ENCODE measurements at regions not wholly inside any gene's neighbourhood (a gene's known extent, or its start where the extent isn't known, plus 50 kb on each side); places are given as distances from the start of the nearest gene placed in this dataset.

DNA sequence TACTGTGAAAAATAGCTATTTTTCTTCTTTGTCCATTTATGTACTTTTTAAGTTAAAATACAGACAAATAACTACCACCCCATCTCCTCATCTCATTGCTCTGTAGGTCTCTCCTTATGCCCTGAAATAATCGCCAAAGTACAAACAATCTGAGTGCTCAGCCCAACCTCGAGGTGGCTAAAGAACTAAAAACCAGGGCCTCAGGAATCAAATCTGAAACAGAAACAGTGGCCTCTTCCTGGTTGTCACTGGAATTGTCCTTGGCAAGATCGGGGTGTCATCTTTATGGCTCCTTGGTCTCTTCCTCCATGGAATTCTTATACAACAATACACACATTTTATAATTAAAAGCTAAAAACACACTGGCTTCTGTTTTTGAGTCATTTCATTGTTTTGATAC lies 182.4 kb downstream of the ASCL1 start:
- no peak for TF ChIP-seq POLR2A (IDR thresholded peaks at IDR 0.05; ENCODE audit: insufficient read depth in 1 of 2, low read depth in 2 of 2, low read length in 2 of 2)
- TF ChIP-seq, protein P1, sequence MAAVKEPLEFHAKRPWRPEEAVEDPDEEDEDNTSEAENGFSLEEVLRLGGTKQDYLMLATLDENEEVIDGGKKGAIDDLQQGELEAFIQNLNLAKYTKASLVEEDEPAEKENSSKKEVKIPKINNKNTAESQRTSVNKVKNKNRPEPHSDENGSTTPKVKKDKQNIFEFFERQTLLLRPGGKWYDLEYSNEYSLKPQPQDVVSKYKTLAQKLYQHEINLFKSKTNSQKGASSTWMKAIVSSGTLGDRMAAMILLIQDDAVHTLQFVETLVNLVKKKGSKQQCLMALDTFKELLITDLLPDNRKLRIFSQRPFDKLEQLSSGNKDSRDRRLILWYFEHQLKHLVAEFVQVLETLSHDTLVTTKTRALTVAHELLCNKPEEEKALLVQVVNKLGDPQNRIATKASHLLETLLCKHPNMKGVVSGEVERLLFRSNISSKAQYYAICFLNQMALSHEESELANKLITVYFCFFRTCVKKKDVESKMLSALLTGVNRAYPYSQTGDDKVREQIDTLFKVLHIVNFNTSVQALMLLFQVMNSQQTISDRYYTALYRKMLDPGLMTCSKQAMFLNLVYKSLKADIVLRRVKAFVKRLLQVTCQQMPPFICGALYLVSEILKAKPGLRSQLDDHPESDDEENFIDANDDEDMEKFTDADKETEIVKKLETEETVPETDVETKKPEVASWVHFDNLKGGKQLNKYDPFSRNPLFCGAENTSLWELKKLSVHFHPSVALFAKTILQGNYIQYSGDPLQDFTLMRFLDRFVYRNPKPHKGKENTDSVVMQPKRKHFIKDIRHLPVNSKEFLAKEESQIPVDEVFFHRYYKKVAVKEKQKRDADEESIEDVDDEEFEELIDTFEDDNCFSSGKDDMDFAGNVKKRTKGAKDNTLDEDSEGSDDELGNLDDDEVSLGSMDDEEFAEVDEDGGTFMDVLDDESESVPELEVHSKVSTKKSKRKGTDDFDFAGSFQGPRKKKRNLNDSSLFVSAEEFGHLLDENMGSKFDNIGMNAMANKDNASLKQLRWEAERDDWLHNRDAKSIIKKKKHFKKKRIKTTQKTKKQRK (IDR thresholded peaks at IDR 0.05; ENCODE audit: low read length): no peak
